Natural killer cell (primary cell): ENCODE measurements at regions not wholly inside any gene's neighbourhood (a gene's known extent, or its start where the extent isn't known, plus 50 kb on each side); places are given as distances from the start of the nearest gene placed in this dataset.

Experiments
- ATAC-seq, 3 donors: fragments of 150-1000 bp in 2 of 3; fragments of 200-7000 bp in 1 of 3; cut with Tn5 transposase; 1 replicate in 1 of 3; 2 replicates in 2 of 3; pipeline ENCODE4 v1.10.0; 2021; ENCODE audit warnings: mild to moderate bottlenecking in 2 of 3, moderate library complexity in 2 of 3
- DNase-seq, 2 donors: peaks; one replicate each; pipeline versions ENCODE4 v3.0.0 to v3.0.0-alpha.2; 2013 to 2021; ENCODE audit warnings: mixed read lengths in 1 of 2
- H3K27ac ChIP-seq: one replicate; pipeline ENCODE4 v1.5.1; 2013; ENCODE audit warnings: mild to moderate bottlenecking, low read length
- H3K27me3 ChIP-seq: one replicate; pipeline ENCODE4 v1.6.1; 2013; ENCODE audit warnings: low read length; ENCODE audit not compliant: control insufficient read depth, insufficient read depth
- H3K36me3 ChIP-seq: one replicate; pipeline ENCODE4 v1.6.1; 2013; ENCODE audit warnings: low read length; ENCODE audit not compliant: control insufficient read depth, insufficient read depth
- H3K4me1 ChIP-seq: one replicate; pipeline ENCODE4 v1.6.1; 2013; ENCODE audit warnings: low read length; ENCODE audit not compliant: control insufficient read depth, insufficient read depth
- H3K4me3 ChIP-seq: one replicate; pipeline ENCODE4 v1.5.1; 2013; ENCODE audit warnings: low read length
- H3K9me3 ChIP-seq: one replicate; pipeline ENCODE4 v1.6.1; 2013; ENCODE audit warnings: low read length; ENCODE audit not compliant: control insufficient read depth, insufficient read depth
- H3K27ac Mint-ChIP-seq, 2 donors: one replicate each; pipeline ENCODE4 v1.8.0; 2022; ENCODE audit warnings: mild to moderate bottlenecking in 2 of 2, mixed read lengths in 2 of 2, moderate library complexity in 1 of 2
- H3K27me3 Mint-ChIP-seq, 2 donors: one replicate each; pipeline ENCODE4 v1.8.0; 2022; ENCODE audit warnings: low read depth in 2 of 2, mixed read lengths in 2 of 2
- H3K36me3 Mint-ChIP-seq: one replicate; pipeline ENCODE4 v1.8.0; 2022; ENCODE audit warnings: mixed read lengths
- H3K4me1 Mint-ChIP-seq, 2 donors: one replicate each; pipeline ENCODE4 v1.8.0; 2022; ENCODE audit warnings: mixed read lengths in 2 of 2
- H3K4me3 Mint-ChIP-seq: one replicate; pipeline ENCODE4 v1.8.0; 2022; ENCODE audit warnings: mild to moderate bottlenecking, moderate library complexity, mixed read lengths
- H3K9me3 Mint-ChIP-seq, 2 donors: one replicate each; pipeline ENCODE4 v1.8.0; 2022; ENCODE audit warnings: mixed read lengths in 2 of 2
- CTCF ChIP-seq: fragments of 200-600 bp; IDR thresholded peaks from one replicate; pipeline ENCODE4 v1.8.0; 2022; ENCODE audit warnings: antibody characterized with exemption
- WGBS: methylation state at CpG from one replicate; pipeline ENCODE4 v1.1.7; 2013; ENCODE audit warnings: missing lambda C conversion rate; ENCODE audit not compliant: insufficient coverage; 5-methylcytosine and 5-hydroxymethylcytosine counted together
- intact Hi-C: fragments of 100-400 bp; cut with micrococcal nuclease; formaldehyde crosslinking; loops from one replicate; pipeline ENCODE4 v1.14.2; 2022

DNA sequence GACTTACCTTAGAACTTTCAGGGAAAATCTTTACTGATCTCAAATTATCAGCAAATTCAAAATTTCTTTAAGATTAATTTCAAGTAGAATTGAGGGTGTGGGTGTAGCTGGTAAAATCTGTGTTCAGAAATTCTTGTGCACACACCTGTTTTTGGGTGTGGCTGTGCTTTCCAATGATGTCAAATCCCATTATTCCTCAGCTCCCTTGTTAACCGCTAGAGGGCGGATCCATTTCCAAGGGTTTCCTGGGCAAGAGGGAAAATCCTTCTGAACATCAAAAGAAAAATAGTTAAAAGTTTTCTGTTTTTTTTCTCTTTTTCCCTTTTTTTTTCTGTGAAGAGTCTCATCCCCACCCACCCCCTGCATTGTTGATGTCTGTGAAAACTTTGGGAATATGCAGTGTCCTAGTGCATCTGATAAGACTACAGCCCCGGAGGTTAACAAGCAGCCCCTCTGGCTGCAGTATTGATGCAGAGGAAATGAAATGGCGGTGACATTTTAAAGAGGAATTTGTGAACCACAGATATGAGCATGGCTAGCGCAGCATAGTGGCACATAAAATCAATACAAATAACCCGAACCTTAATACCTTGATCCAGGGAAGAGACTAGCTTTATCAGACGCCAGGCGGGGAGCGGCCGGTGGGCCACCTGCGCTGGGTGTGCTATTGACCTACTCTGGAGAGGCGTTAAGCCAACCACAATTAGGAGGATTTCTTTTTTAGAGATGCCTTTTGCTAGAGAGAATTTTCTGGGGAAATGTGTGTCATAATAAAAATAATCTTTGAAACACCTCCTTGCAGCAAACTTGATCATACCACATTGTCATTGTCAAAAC, 130.9 kb downstream of the FOXA2 start:
- H3K36me3 Mint-ChIP-seq = no peaks in the 10 kb centered on the region
- Histone ChIP-seq H3K9me3 (no peaks in the 10 kb centered on the region), H3K27ac (no peak overlapping the region), H3K27me3 (no peaks in the 10 kb centered on the region), H3K4me3 (no peak overlapping the region), H3K36me3 (no peaks in the 10 kb centered on the region), H3K4me1 (no peaks in the 10 kb centered on the region)
- ATAC-seq (no peak), DNase-seq (no peak)
- intact Hi-C loops = no loop called here
- H3K4me3 Mint-ChIP-seq = no peak overlapping the region
- TF ChIP-seq CTCF = no peak
- H3K4me1 Mint-ChIP-seq = no peaks in the 10 kb centered on the region
- no peaks in the 10 kb centered on the region for H3K9me3 Mint-ChIP-seq
- H3K27me3 Mint-ChIP-seq = peaks cover 0 to 3% of the 10 kb centered on the region in 2 donors
- WGBS = 92% methylated on average over 11 of the region's 12 CpGs
- H3K27ac Mint-ChIP-seq = no peak overlapping the region

DNA sequence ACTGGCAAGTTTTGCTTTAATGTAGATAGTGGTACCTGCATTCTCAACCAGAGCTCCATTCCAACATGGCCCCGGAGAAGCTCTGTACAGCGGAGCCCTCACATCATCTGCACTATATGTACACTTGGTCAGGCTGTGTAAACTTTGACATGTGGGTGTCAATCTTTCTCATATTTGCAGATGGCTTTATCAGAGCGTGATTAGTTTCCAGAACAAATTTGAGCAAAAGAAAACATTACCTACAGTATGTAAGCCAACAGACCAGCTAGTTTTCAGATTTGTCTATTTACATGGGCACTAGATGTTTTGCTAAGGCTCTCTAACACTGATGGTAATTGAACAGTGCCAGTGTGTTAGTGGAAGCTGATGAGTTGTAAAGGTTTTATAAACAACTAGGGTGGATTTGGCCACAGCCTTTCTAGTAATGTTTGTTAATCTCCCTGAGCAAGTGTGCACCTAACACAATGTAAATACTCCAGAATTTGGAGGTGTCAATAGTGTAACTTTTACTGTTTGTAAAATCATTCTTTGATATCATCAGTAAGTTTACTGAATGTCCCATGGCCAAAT, 131.8 kb downstream of the FOXA2 start:
- no peaks in the 10 kb centered on the region for H3K36me3 ChIP-seq
- no peaks in the 10 kb centered on the region for H3K4me1 Mint-ChIP-seq
- H3K27me3 Mint-ChIP-seq = peaks cover 0 to 3% of the 10 kb centered on the region in 2 donors
- 100% methylated on average over 3 of the region's 3 CpGs for WGBS
- no peaks in the 10 kb centered on the region for H3K9me3 Mint-ChIP-seq
- intact Hi-C loops = no loop called here
- no peak overlapping the region for H3K27ac ChIP-seq
- no peaks in the 10 kb centered on the region for H3K27me3 ChIP-seq
- no peak for DNase-seq
- no peak overlapping the region for H3K4me3 Mint-ChIP-seq
- no peaks in the 10 kb centered on the region for H3K9me3 ChIP-seq
- H3K36me3 Mint-ChIP-seq = no peaks in the 10 kb centered on the region
- no peak overlapping the region for H3K27ac Mint-ChIP-seq
- no peak for TF ChIP-seq CTCF
- H3K4me3 ChIP-seq = no peak overlapping the region
- no peaks in the 10 kb centered on the region for H3K4me1 ChIP-seq
- no peak for ATAC-seq

DNA sequence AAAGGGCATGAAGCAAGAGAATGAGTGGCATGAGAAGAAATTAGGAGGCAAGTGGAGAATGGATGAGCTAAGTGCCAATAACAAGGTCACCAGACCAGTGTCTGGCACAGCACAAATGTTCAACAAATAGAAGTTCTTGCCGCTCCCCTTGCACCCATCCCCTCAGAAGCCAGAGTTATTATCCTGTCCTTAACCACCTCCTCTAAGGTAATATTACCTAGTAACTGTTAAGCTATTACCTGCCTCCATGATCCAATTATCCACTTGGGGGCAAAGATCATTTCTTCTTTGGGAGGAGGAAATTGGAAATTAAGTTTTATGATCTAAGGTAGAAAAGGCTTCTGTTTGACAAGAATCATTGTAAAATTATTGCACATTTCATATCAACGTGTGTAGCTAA, 133.8 kb downstream of the FOXA2 start:
- DNase-seq (no peak), ATAC-seq (no peak)
- Histone ChIP-seq H3K27ac (no peak overlapping the region), H3K27me3 (no peaks in the 10 kb centered on the region), H3K4me1 (no peaks in the 10 kb centered on the region), H3K36me3 (no peaks in the 10 kb centered on the region), H3K9me3 (no peaks in the 10 kb centered on the region), H3K4me3 (no peak overlapping the region)
- no peaks in the 10 kb centered on the region for H3K9me3 Mint-ChIP-seq
- WGBS = 95% methylated on average over 1 of the region's 2 CpGs
- H3K4me1 Mint-ChIP-seq = no peaks in the 10 kb centered on the region
- H3K4me3 Mint-ChIP-seq = no peak overlapping the region
- TF ChIP-seq CTCF = no peak
- intact Hi-C loops = no loop called here
- H3K36me3 Mint-ChIP-seq = no peaks in the 10 kb centered on the region
- H3K27ac Mint-ChIP-seq = no peak overlapping the region
- peaks cover 0 to 3% of the 10 kb centered on the region in 2 donors for H3K27me3 Mint-ChIP-seq
